ENCODE measurements at regions not wholly inside any gene's neighbourhood (a gene's known extent, or its start where the extent isn't known, plus 50 kb on each side); places are given as distances from the start of the nearest gene placed in this dataset.
A peak's percentile ranks its signal among the peaks of the same experiment; 100 is the strongest.

GRCh38 chr3:59609657-59610348 is 560.0 kb upstream of the CFAP20DC start:
- Mint-ChIP-seq H3K36me3 (ENCODE audit: low read depth) (no peaks in the 10 kb centered on the region), H3K9me3 (ENCODE audit: low read depth) (peaks cover 1% of the 10 kb centered on the region), H3K4me3 (ENCODE audit: unreplicated experiment) (no peak overlapping the region), H3K4me1 (ENCODE audit: low read depth) (peaks cover 12% of the 10 kb centered on the region), H3K27me3 (ENCODE audit: low read depth) (no peaks in the 10 kb centered on the region), H3K27ac (ENCODE audit: unreplicated experiment) (no peak overlapping the region)
- no peak for DNase-seq (ENCODE audit: low spot score)
- no peak for TF ChIP-seq CTCF (IDR thresholded peaks at IDR 0.05)

DNA sequence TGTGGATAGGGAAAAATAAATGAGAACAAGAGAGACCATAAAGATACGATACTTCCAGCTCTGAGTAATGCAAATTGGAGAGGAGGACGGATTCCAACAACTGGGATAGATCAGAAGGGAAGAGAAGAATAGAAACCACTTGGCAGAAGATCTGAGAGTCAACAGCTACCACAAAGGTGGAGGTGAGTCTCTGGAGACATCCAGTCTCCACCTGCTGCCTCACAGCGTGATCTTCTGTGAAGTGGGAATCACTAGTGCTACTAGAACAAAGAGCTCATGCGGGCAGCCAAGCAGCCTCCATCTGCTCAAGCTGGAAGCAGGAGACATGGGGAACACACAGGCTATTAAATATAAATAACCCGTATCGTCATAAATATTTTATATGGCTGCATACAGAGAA is 558.5 kb upstream of the CFAP20DC start:
- H3K4me3 Mint-ChIP-seq (ENCODE audit: unreplicated experiment), result no peak overlapping the region
- no peak for TF ChIP-seq CTCF (IDR thresholded peaks at IDR 0.05)
- H3K36me3 Mint-ChIP-seq (ENCODE audit: low read depth), result no peaks in the 10 kb centered on the region
- no peak for DNase-seq (ENCODE audit: low spot score)
- H3K9me3 Mint-ChIP-seq (ENCODE audit: low read depth), result no peaks in the 10 kb centered on the region
- H3K27me3 Mint-ChIP-seq (ENCODE audit: low read depth), result no peaks in the 10 kb centered on the region
- peaks cover 12% of the 10 kb centered on the region for H3K4me1 Mint-ChIP-seq (ENCODE audit: low read depth)
- H3K27ac Mint-ChIP-seq (ENCODE audit: unreplicated experiment), result no peak overlapping the region

DNA sequence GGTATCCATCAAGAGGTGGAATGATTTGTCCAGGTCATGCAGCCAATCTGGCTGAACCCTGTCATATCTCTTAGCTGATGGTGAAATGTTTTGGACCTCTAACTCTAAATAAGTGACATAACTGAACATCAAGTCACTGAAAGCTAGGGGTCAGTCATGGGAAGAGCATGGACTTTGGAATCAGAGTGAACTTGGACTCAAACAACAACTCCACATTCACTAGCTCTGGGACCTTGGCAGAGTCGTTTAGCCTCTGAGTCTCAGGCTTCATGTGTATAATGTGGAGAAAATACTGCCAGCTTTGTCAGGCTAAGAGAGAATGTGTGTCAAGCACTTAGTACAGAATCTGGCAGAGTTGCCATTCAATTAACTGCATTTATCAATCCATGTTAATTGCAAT is 557.8 kb upstream of the CFAP20DC start:
- Mint-ChIP-seq H3K27me3 (ENCODE audit: low read depth) (no peaks in the 10 kb centered on the region), H3K36me3 (ENCODE audit: low read depth) (no peaks in the 10 kb centered on the region), H3K4me3 (ENCODE audit: unreplicated experiment) (no peak overlapping the region), H3K4me1 (ENCODE audit: low read depth) (peaks cover 12% of the 10 kb centered on the region), H3K27ac (ENCODE audit: unreplicated experiment) (no peak overlapping the region), H3K9me3 (ENCODE audit: low read depth) (no peaks in the 10 kb centered on the region)
- DNase-seq (ENCODE audit: low spot score), result no peak
- TF ChIP-seq CTCF (IDR thresholded peaks at IDR 0.05), result peak; percentile 57

DNA sequence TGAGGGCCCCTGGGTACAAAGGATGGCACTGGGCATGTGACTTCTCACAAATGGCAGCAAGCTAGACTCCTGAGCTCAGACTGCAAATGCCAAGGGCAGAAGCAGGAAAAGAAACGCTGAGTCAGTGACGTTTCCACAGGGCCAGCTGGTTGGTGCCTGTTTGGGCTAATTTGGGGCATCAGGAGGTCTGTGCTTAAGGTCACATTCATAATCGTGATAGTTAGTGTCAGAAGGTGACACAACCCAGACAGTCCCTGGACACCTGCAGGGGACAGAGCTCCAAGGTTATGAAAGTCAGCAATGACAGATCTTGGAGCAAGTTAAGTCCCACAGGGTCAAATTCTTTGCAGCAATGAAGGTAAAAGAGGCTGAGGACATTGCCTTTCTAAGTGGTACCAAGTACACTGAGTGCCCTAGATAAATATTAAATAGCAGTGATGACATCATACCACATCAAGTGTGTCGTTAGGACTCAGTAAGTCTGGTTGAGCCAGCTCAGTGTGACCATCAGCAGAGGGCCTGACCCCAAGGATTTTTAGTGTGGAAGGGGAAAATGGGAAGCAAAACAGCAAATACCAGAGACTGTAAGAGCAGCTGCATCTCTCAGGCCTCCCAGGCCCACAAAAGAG is 556.9 kb upstream of the CFAP20DC start:
- no peaks in the 10 kb centered on the region for H3K27me3 Mint-ChIP-seq (ENCODE audit: low read depth)
- H3K9me3 Mint-ChIP-seq (ENCODE audit: low read depth), result no peaks in the 10 kb centered on the region
- H3K27ac Mint-ChIP-seq (ENCODE audit: unreplicated experiment), result no peak overlapping the region
- TF ChIP-seq CTCF (IDR thresholded peaks at IDR 0.05), result no peak
- peaks cover 9% of the 10 kb centered on the region for H3K4me1 Mint-ChIP-seq (ENCODE audit: low read depth)
- DNase-seq (ENCODE audit: low spot score), result no peak
- no peak overlapping the region for H3K4me3 Mint-ChIP-seq (ENCODE audit: unreplicated experiment)
- H3K36me3 Mint-ChIP-seq (ENCODE audit: low read depth), result no peaks in the 10 kb centered on the region

DNA sequence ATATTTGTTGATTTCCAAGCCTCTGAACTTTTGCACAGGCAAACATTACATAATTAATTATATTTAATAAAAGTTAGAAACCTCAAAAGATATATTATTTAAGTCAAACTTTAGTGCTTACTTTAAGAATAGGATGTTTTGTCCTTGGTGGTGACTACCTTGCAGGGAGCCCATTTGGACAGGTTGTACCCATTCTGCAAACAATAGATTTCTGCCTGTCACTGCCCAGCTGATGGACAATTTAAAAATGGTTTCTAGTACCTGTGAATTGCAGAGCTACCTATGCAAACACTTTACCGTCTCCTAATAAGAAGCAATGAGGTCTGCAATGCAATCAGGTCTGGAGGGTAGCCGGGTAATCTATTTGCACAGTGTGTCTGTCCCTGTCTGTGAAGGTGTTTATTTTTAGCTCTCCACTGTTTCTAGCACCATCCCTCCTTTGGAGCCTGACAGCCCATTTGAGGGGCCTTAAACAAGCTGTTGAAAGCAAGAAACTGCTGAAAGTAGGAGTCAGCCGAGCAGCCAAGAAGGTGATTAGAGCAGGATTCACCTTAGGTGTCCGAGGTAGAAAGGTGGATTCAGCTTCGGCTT is 556.2 kb upstream of the CFAP20DC start:
- Mint-ChIP-seq H3K9me3 (ENCODE audit: low read depth) (no peaks in the 10 kb centered on the region), H3K4me1 (ENCODE audit: low read depth) (peaks cover 1% of the 10 kb centered on the region), H3K27me3 (ENCODE audit: low read depth) (no peaks in the 10 kb centered on the region), H3K27ac (ENCODE audit: unreplicated experiment) (no peak overlapping the region), H3K4me3 (ENCODE audit: unreplicated experiment) (no peak overlapping the region), H3K36me3 (ENCODE audit: low read depth) (no peaks in the 10 kb centered on the region)
- no peak for TF ChIP-seq CTCF (IDR thresholded peaks at IDR 0.05)
- DNase-seq (ENCODE audit: low spot score), result no peak
